ENCODE measurements at regions not wholly inside any gene's neighbourhood (a gene's known extent, or its start where the extent isn't known, plus 50 kb on each side); places are given as distances from the start of the nearest gene placed in this dataset.
"Not testable (repeated sequence)": the region's sequence is repeated elsewhere in the genome, so short reads cannot be mapped to it uniquely, and the experiment has no call there.

DNA sequence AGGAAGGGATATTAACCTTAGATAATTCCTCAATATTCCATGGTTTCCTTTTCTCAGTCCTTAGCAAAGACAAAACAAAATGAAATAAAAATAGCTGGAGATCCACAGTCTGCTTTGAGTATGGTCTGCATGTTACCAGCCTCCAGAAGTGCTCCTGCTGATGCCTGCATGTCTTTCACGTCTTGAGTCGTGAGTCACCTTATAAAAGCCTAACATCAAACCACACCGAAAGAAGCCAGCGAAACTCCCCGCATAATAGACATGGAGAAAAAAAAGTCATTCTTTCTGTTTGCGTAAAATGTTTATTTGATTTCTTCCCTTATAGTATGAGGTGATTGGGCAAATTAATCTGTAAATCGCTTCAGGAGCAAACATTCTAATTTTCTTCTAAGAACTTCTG lies 380.5 kb downstream of the SLCO4C1 start:
- no peak for DNase-seq

DNA sequence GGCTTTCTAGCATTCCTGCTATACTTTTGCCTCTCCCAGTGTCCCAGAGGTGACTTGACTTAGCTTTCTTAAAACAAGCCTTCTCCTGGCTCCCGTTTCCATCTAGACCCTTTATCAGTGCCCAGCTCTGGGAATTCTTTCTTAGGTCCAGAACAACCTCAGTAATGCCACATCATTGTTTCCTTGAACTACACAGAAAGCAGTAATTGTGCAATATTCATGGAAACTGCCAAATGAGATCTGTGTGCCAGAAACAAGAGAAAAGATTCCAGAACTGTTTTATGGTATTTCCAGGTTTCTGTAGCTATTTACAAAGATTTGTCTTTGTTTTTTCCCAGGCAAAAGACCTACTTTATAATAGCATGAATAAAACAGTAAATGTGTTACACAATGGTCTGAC lies 391.3 kb downstream of the SLCO4C1 start:
- no peak for DNase-seq

DNA sequence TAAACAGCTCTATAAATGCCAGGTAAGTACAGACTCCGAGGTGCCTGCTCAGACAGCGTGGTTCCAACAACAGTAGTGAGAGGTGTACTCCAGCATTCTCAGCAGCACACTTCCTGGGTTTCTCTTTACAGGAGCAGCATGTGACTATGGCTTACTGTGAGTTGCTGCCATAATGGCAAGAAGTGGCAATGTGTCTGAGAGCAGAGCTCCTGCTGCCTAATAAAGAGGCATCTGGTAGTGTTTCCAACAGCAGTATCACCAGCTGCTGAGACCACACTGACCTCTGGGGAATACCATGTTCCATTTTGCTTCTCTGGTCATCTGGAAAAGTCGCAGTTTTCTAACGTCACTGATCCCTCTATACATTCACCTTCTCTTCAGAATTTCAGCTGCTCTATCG lies 398.2 kb downstream of the SLCO4C1 start:
- DNase-seq: peak; percentile 65

DNA sequence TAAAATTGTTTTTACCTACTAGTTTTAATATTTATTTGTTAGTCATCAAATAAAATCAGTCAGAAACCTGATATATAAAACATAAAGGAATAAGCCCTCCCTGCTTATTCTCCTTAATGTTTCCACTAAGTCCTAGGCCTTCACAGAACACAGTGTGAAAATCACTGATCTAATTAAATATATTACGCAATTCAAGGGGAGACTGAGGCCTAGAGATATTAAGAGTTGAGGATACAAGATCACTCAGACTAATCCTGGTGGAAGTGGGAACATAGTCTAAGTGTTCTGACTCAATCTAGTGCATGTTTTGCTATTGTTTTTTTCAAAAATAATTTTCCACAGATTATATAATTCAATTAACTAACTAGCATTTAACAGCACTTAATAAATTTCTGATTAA lies 401.1 kb downstream of the SLCO4C1 start:
- DNase-seq: no peak

DNA sequence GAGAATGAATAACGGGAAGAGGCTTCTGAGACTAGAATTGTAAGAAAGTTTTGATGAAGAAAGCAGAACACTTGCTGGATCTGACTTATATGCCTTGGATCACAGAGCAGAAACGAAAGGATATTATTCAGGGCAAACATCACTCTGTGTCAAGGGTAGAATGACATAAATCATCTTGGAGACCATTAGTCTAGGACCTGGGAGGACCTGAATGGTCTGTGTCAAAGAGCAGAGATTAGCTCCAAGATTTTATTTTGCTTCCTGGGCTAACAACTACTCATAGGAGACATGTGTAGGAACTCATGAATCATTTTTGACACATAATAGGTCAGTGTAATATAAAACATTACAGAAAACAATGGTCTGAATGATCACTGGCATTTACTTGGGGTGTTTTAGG lies 417.9 kb downstream of the SLCO4C1 start:
- no peak for DNase-seq

DNA sequence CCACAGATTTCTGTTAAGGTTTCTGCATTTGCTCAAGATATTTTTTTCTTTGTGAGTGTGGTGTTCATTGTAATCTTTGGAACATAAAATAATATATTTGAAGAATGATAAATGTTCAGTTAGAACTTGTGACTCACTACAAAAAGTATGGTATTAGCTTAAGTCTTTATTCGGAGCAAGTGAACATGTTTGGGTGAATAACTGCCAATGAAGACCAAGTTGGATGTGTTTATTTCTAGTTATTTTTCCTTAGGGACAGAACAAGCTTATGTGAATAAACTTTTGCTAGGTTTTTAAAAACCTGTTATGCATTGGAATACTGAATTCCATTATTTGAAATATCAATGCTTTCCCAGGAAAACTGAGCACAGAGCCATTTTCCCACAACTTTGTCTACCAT lies 418.6 kb downstream of the SLCO4C1 start:
- no peak for DNase-seq

DNA sequence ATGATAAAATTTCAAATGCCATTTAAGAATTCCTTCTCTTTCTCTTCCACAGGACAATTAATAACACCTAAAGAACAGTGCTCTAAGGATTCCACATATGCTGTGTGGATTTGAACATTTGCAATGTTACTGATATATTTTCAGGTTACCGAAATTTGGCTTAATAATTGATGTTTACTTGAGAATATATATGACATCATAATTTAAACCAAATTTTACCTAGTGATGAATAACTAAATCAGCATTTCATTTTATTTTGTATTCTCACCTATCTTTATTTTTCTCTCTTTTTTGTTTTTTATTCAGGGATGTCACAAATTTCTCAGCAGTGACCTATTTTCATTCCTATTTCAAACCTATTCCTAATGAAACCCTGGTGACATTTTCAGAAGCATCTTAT lies 429.6 kb downstream of the SLCO4C1 start:
- DNase-seq: no peak

DNA sequence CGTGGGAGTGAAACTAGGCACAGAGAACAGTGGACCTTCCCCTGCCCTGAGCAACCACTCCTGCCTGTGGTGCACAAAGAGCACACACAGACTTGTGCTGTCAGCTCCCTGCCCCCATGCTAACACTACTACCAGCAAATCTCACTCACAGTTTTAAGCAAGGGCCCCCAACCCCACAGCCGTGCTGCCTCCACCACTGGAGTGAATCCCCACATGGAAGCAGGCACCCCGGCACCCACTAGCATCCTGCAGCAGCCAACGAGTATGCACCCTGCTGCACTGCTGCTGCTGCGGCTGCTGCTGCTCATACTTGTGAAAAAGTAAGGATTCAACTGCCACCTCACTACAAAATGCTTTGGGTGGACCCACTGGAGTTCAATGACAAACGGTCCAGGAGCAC lies 435.5 kb downstream of the SLCO4C1 start:
- DNase-seq: no peak

DNA sequence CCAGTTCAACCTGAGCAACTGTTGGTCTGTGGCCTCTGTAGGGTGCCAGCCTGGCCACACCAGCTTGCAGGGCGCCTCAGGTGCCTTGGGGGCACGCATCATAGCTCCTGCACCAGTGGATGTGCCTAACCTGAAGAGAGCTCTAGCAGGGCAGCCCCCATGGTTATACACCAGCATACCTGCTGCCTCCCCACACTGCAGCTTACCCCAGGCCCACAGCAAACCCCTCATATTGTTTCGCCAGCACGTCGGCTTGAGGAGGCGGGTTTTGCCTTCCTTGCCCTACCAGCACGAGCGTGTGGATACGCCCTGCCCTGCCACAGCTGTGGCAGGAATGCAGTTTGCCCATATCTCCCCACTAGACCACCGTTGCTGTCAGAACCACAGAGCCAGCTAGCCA lies 435.9 kb downstream of the SLCO4C1 start:
- DNase-seq: no peak

DNA sequence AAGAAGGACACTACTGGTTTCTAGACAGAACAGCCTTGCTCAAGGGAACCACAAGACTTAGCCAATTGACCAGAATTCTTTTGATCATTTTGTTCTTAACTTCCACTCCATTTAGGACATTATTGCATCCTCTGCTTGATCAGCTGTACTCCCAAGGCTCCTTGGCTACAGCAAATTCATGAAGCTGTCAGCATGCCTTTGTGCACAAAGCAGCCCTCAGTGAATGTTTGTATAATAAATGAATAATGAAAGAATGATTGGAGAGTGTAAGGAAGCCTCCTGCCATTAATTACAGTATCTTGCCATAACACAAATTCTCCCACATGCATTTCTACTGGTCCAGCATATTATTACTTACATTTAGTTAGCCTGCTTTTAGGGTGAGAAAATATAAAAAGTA lies 449.6 kb downstream of the SLCO4C1 start:
- no peak for DNase-seq

DNA sequence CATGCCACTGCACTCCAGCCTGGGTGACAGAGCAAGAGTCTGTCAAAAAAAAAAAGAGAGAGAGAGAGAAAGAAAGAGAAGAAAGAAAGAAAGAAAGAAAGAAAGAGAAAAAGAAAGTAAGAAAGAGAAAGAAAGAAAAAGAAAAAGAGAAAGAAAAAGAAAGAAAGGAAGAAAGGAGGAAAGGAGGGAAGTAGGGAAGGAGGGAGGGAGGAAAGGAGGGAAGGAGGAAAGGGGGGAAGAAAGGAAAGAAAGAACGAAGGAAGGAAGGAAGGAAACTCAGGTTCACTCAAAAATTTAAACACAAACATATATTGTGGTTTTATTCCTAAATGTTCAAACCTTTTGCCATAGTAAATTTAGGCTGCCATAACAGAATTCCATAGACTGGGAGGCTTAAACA lies 453.0 kb downstream of the SLCO4C1 start:
- no peak for DNase-seq

DNA sequence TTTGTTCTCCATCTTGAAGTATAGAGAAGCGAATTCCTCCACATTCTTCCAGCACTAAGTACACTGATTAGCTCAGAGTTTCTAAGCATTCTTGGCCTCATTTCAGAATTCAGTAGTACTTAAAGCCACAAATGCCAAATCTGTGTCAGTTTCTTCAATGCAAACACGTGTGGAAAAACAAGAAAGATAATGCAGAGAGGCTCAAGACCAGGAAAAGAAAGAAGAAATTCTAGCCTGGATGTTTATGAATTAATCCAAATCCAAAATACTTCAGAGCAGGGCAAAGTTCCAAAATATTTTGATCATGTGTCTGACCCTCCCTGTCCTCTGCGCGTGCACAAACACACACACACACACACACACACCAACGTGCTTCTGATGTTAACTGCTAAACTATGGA lies 457.6 kb downstream of the SLCO4C1 start:
- DNase-seq: no peak

DNA sequence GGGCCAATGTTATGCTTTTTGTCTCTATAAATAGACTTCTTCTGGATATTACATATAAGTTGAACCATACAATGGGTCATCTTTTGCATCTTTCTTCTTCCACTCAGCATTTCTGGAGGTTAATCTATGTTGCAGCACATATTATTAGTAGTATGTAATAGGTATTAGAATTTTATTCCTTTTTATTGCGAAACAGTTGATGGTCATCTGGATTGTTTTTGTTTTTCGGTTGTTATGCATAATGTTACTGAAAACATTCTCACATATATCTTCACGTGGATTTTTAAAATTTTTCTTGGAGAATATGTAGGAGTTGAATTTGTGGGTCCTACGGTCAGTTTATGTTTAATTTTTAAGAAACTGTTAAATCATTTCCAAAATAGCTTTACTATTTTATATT lies 466.8 kb downstream of the SLCO4C1 start:
- no peak for DNase-seq

DNA sequence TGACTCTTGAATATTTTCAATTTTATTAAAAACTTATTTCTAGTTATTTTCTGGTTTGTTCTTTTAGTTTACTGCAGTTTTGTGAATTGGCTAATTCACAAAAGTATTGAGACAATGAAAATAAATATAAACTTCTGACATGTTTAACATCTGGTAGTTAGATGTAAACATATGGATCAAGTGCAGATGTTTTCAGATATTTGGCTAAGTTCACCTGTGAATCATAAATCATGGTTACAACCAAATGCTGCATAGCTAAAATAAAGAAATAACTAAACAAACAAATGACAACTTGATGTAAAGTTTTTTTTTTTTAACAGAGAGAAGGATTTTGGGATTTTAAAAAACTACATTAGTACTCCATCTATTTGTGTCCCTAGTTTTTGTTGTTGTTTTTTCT lies 484.6 kb downstream of the SLCO4C1 start:
- no peak for DNase-seq

DNA sequence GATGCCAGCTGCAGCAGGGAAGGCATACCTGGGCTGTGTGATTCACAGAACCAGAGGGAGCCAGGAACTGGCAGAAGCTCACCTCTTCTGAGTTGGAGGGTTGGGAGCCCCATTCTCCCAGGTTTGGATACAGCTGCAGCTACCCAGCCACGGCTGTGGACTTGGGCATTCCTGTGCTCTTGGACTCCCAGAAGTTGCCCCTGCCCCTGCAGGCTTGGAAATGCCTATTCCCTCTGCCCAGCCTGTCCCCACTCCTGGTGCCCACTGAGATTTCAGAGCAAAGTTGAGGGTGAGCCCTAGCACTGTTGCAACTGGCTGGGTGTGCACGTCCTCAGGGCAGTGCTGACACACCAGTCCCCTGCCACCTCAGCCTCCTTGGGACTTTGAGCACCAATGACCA lies 489.7 kb downstream of the SLCO4C1 start:
- no peak for DNase-seq

DNA sequence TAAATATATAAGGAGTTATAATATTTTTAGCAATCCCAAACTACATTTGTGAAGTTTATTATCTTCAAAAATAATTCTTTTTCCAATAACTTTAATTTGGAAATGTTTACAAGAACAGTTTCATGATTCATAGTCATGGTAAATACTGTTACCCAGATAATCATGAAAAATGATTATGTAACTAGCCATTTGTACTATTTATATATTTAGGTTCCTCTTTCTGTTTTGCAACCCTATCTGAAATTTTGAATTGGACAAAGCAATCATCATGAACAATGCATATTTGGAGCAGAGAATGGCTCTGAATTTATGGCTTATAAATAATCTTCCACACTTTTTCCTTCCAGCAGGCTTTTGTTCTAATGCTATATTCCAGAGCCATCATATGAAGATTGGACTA lies 499.7 kb downstream of the SLCO4C1 start:
- DNase-seq: no peak

DNA sequence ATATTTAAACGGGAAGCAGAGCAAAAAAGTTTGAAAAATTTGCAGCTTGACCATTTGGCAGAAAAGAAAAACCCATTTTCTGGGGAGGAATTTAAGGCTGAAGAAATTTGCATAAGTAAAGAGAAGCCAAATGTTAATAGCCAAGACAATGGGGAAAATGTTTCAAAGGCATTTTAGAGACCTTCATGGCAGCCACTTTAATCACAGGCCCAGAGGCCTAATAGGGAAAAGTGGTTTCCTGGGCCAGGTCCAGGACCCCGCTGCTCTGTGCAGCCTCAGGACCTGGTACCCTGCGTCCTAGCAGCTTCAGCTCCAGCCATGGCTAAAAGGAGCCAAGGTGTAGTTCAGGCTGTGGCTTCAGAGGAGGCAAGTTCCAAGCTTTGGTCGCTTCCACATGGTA lies 507.3 kb downstream of the SLCO4C1 start:
- DNase-seq: no peak

DNA sequence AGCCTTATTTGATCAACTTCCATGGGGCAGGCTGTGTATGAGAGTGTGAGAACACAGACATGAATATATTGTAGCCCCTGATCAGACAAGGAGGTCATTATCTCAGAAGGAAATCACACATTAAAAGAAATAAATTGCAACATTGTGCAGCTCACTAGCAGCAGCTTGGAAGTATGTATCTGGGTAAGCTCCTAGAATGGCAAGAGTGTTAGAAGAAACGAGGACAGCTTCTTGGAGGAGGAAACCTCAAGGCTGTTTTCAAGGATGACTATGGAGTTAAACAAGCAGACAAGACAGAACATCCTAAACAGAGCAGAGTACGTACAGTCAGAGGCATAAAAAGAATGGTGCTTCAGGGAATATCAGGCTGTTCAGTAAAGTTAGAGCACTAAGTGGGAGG lies 511.0 kb downstream of the SLCO4C1 start:
- no peak for DNase-seq

DNA sequence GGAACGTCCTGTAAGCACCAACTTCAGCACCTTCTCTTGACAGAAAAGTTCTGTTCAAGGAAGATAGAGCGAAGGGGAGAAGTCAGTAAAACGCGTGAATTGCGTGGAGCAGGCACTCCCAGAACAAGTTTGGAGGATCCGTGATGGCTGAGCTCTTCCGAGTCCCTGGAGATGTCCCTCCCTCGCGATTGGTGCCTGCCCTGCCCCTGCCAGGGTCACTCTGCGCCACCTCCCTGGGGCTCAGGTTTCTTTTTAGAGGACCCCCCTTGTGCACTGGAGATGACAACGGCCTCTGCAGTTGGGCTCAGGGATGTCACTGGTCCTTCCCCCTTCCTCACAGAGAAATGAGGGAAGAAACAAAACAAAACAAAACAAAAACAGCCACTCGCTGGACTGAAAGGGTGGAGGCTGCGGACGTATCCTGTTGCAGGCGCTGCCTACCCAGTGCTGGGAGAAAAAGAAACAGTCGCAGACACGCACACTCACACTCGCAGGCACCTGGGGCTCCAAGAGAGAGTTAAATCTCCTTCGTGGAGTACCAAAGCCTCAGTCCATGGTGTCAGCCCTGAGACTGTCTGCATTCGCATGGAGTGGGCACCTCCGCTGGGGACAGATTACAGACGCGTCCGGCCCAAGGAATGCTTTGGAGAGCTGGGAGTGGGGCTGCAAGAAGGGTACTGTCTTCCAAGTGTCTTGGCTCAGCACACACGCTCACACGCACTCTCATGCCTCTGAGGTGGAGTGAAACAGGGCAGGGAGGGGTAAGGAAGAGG lies 512.7 kb downstream of the SLCO4C1 start:
- DNase-seq: no peak

DNA sequence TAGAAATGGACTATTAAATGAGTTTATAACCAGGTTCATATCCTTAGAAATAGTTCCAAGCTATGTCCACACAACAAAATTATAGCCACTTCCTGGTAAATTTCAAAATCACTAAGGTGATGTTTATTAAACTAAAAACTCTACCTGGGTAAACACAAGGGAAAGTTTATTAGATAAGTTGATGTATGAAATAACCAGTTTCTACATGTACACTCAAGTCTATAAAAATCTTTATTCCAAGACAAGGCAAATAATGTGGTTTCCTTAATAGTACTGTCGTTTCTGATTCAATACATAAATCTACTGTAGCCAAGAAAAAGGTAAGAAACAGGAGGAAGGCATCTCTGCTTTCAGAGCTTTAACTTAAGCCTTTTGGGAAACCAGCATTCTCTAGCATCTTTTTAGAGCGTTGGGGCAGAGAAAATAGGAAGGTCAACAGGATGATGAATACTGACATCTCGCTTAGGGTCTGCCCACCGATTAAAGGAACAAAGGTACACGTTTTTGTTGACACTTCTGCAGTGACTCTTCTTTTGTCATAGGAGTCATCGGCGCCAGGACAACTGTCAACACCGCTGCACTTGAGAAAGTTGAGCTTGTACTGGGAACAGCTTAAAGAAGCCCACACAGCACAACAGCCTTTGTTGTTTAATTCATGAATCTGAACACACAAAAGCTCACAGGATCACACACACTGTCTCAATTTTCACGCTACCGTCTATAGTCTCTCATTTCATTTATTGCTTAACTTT lies 513.6 kb downstream of the SLCO4C1 start:
- DNase-seq: peak; percentile 8

DNA sequence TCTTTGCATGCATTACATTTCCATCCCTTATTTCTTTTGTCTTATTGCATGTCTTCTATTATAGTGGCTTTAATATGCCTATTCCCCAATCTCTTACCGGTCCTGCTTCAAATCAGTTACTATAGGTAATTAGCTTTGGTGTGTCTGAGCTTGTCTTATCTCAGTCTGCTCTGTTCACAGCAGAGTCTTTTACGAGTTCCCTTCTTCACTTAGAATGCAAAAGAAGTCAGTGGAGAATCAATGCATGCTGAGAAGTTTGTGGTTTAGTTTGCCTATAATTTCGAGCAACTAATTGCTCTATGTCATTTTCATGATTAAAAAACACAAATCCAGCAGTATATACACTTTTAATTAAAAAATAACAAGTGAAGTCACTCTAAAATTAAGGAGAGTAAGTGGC lies 545.0 kb downstream of the SLCO4C1 start:
- no peak for DNase-seq

DNA sequence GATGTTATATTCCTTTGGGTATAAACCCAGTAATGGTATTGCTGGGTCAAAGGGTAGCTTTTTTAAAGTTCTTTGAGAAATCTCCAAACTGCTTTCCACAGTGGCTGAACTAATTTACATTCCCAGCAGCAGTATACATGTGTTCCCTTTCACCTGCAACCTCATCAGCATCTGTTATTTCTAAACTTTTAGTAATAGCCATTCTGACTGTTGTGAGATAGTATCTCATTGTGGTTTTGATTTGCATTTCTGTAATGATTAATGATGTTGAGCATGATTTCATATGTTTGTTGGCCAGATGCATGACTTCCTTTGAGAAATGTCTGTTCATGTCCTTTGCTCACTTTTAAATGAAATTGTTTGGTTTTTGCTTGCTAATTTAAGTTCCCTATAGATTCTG lies 553.1 kb downstream of the SLCO4C1 start:
- not testable (repeated sequence) for DNase-seq

DNA sequence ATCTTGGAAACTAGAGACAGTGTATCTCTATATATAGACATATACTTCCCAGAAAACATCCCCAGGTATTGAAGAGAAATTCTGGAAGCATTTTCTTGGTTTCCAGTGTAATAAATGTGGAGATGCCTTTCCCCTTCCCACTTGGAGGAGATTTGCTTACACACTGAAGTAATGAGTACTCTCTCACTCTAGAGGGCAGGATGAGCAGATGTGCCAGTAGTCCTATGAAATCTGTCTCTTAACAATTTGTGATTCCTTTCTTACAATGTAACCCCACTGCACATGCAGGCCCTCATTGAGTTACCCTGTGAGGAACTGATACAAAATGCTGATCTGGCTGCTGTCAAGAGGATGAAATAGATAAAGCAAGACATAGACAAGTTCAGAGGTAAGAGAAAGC lies 567.2 kb downstream of the SLCO4C1 start:
- no peak for DNase-seq

DNA sequence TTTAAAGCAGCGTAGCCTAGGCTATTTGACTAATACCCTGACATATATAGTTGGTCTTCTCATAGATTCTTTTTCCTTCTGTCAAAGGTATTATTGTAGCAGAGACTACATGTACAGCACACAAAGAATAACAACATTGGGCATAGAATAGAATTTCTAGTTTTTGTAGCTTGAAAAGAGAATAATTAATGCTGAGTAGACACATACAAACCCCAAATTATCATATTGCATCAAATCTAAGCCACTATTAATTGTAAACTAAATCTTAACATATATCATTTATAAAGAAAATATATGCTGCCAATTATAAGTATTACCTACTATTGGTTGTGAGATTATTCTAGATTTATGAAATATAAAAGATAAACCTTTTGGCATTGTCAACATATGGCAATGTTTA lies 574.5 kb downstream of the SLCO4C1 start:
- DNase-seq: no peak

DNA sequence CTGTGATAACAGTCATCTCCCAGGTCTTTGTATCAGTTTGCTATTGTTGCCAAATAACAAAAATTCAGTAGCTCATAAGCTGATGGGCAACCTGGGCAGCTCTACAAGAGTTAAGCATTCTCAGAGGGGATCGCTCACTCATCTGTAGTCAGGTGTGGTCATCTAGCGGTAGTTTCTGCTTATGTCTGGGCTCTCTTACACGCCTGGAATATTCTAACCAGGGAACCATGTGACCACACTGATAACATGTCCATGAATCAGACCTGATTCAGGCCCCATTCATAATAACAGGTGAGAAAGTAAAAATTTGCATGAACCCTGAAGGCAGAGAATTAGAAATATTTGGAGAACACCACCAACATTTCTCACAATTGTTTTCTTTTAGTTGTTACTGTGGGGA lies 576.1 kb downstream of the SLCO4C1 start:
- no peak for DNase-seq

Measured in DMS153 (cell line).